Neuronal stem cell (in vitro differentiated cells): ENCODE measurements at regions not wholly inside any gene's neighbourhood (a gene's known extent, or its start where the extent isn't known, plus 50 kb on each side); places are given as distances from the start of the nearest gene placed in this dataset.

Source experiments
- DNase-seq: peaks from one replicate; pipeline ENCODE4 v3.0.0-alpha.2; 2013; ENCODE audit warnings: low spot score
- H2AFZ ChIP-seq: one replicate; pipeline ENCODE4 v1.6.1; 2013; ENCODE audit warnings: mild to moderate bottlenecking, low read length, inconsistent platforms
- H2AK5ac ChIP-seq: 2 replicates; pipeline ENCODE4 v1.6.1; 2013; ENCODE audit warnings: low read depth, mild to moderate bottlenecking, inconsistent platforms, low read length, moderate library complexity, mixed read lengths
- H2BK120ac ChIP-seq: 2 replicates; pipeline ENCODE4 v1.6.1; 2013; ENCODE audit warnings: low read depth, mild to moderate bottlenecking, inconsistent platforms, low read length, moderate library complexity, mixed read lengths
- H2BK12ac ChIP-seq: one replicate; pipeline ENCODE4 v1.6.1; 2013; ENCODE audit warnings: low read length, inconsistent platforms
- H2BK15ac ChIP-seq: 2 replicates; pipeline ENCODE4 v1.6.1; 2013; ENCODE audit warnings: mild to moderate bottlenecking, low read length, inconsistent platforms, mixed read lengths
- H2BK5ac ChIP-seq: one replicate; pipeline ENCODE4 v1.6.1; 2013; ENCODE audit warnings: inconsistent platforms, mild to moderate bottlenecking, low read length, moderate library complexity
- H3K14ac ChIP-seq: one replicate; pipeline ENCODE4 v1.6.1; 2013; ENCODE audit warnings: low read length, inconsistent platforms
- H3K18ac ChIP-seq: 2 replicates; pipeline ENCODE4 v1.6.1; 2013; ENCODE audit warnings: low read length, inconsistent platforms
- H3K23ac ChIP-seq: 2 replicates; pipeline ENCODE4 v1.6.1; 2013; ENCODE audit warnings: low read depth, mild to moderate bottlenecking, mixed read lengths, low read length, inconsistent platforms; ENCODE audit not compliant: poor library complexity
- H3K27ac ChIP-seq: replicated peaks from 3 replicates; pipeline ENCODE4 v1.5.1; 2013; ENCODE audit warnings: low read length, inconsistent platforms
- H3K27me3 ChIP-seq, 3 experiments: 2 replicates each; pipeline ENCODE4 v1.6.1; 2013; ENCODE audit warnings: low read length in 3 of 3, mild to moderate bottlenecking in 2 of 3, inconsistent platforms in 1 of 3, low read depth in 1 of 3, mixed read lengths in 1 of 3, moderate library complexity in 1 of 3; ENCODE audit not compliant: control insufficient read depth in 3 of 3, insufficient read depth in 3 of 3
- H3K36me3 ChIP-seq, 2 donors: replicated peaks in 1 of 2; 2 replicates each; pipeline ENCODE4 v1.6.1; 2013; ENCODE audit warnings: low read length in 2 of 2; ENCODE audit not compliant: control insufficient read depth in 2 of 2, insufficient read depth in 2 of 2
- H3K4ac ChIP-seq: 2 replicates; pipeline ENCODE4 v1.6.1; 2013; ENCODE audit warnings: inconsistent platforms, mild to moderate bottlenecking, low read length, moderate library complexity
- H3K4me1 ChIP-seq, 2 donors: 1 replicate in 1 of 2; 2 replicates in 1 of 2; pipeline ENCODE4 v1.6.1; 2013; ENCODE audit warnings: low read length in 2 of 2, low read depth in 1 of 2; ENCODE audit not compliant: control insufficient read depth in 2 of 2, insufficient read depth in 1 of 2
- H3K4me2 ChIP-seq: one replicate; pipeline ENCODE4 v1.6.1; 2013; ENCODE audit warnings: mild to moderate bottlenecking, low read length, inconsistent platforms; ENCODE audit not compliant: insufficient read depth, poor library complexity, severe bottlenecking
- H3K4me3 ChIP-seq, 2 donors: 2 replicates each; pipeline ENCODE4 v1.5.1; 2013; ENCODE audit warnings: low read length in 2 of 2, mild to moderate bottlenecking in 2 of 2, inconsistent platforms in 1 of 2, moderate library complexity in 1 of 2
- H3K79me1 ChIP-seq: one replicate; pipeline ENCODE4 v1.6.1; 2013; ENCODE audit warnings: low read depth, mild to moderate bottlenecking, inconsistent platforms, low read length, moderate library complexity
- H3K9ac ChIP-seq: one replicate; pipeline ENCODE4 v1.6.1; 2013; ENCODE audit warnings: mild to moderate bottlenecking, low read depth, low read length, inconsistent platforms; ENCODE audit not compliant: poor library complexity
- H3K9me3 ChIP-seq, 2 donors: replicated peaks in 1 of 2; 2 replicates each; pipeline versions ENCODE3 to v1.6.1; 2013; ENCODE audit warnings: low read length in 2 of 2, mild to moderate bottlenecking in 2 of 2, inconsistent platforms in 1 of 2, low read depth in 1 of 2, mixed read lengths in 1 of 2, moderate library complexity in 1 of 2; ENCODE audit not compliant: control insufficient read depth in 2 of 2, insufficient read depth in 1 of 2
- H4K8ac ChIP-seq: one replicate; pipeline ENCODE4 v1.6.1; 2013; ENCODE audit warnings: low read depth, mild to moderate bottlenecking, inconsistent platforms, low read length, moderate library complexity
- H4K91ac ChIP-seq: one replicate; pipeline ENCODE4 v1.6.1; 2013; ENCODE audit warnings: low read length, low read depth, mild to moderate bottlenecking, inconsistent platforms; ENCODE audit not compliant: poor library complexity
- WGBS, 2 donors: extraction: QIAGEN DNeasy Blood & Tissue Kit; methylation state at CpG; one replicate each; pipeline ENCODE4 v1.1.7; 2013; ENCODE audit warnings: missing lambda C conversion rate in 2 of 2, mixed read lengths in 1 of 2; ENCODE audit not compliant: insufficient read length in 2 of 2, insufficient replicate concordance in 1 of 2; ENCODE audit errors: extremely low coverage in 2 of 2; 5-methylcytosine and 5-hydroxymethylcytosine counted together

- H3K4me2 ChIP-seq: no peak overlapping the region
- no CpG with 5 or more reads among the region's 3 CpGs for WGBS, 2 donors
- H3K18ac ChIP-seq: no peak overlapping the region
- no peaks in the 10 kb centered on the region for H3K4me1 ChIP-seq
- no peak overlapping the region for H2BK5ac ChIP-seq
- H3K9me3 ChIP-seq: no peaks in the 10 kb centered on the region
- H2BK120ac ChIP-seq: no peak overlapping the region
- H4K8ac ChIP-seq: no peak overlapping the region
- H2AFZ ChIP-seq: no peak overlapping the region
- no peak overlapping the region for H2BK15ac ChIP-seq
- H3K4ac ChIP-seq: no peak overlapping the region
- no peak overlapping the region for H3K14ac ChIP-seq
- no peak overlapping the region for H3K9ac ChIP-seq
- H3K27me3 ChIP-seq: no peaks in the 10 kb centered on the region
- no peaks in the 10 kb centered on the region for H3K36me3 ChIP-seq
- H3K27ac ChIP-seq: no peak overlapping the region
- H3K23ac ChIP-seq: no peak overlapping the region
- no peak overlapping the region for H4K91ac ChIP-seq
- DNase-seq: no peak
- no peak overlapping the region for H3K4me3 ChIP-seq
- H3K79me1 ChIP-seq: no peaks in the 10 kb centered on the region
- H2AK5ac ChIP-seq: no peak overlapping the region
- H2BK12ac ChIP-seq: no peak overlapping the region
These were observed 132.8 kb downstream of the SOX9 start for GRCh38 chr17:72253597-72253996.

GRCh38 chr17:72254808-72255449 lies 134.1 kb downstream of the SOX9 start:
- Histone ChIP-seq H3K27ac (no peak overlapping the region), H3K14ac (no peak overlapping the region), H2BK12ac (no peak overlapping the region), H2BK15ac (no peak overlapping the region), H3K9ac (no peak overlapping the region), H3K4ac (no peak overlapping the region), H4K91ac (no peak overlapping the region), H3K23ac (no peak overlapping the region), H3K4me3 (no peak overlapping the region), H3K79me1 (no peaks in the 10 kb centered on the region), H4K8ac (no peak overlapping the region), H3K4me2 (no peak overlapping the region), H3K36me3 (no peaks in the 10 kb centered on the region), H2AK5ac (no peak overlapping the region), H3K4me1 (peaks cover 0 to 6% of the 10 kb centered on the region in 2 donors), H2BK120ac (no peak overlapping the region), H3K18ac (no peak overlapping the region), H2BK5ac (no peak overlapping the region), H2AFZ (no peak overlapping the region), H3K27me3 (no peaks in the 10 kb centered on the region), H3K9me3 (no peaks in the 10 kb centered on the region)
- WGBS, 2 donors: no CpG with 5 or more reads among the region's 4 CpGs
- DNase-seq: no peak

- H2BK5ac ChIP-seq: no peak overlapping the region
- no peaks in the 10 kb centered on the region for H3K36me3 ChIP-seq
- H3K9me3 ChIP-seq: no peaks in the 10 kb centered on the region
- H3K23ac ChIP-seq: no peak overlapping the region
- H2AK5ac ChIP-seq: no peak overlapping the region
- H2BK15ac ChIP-seq: no peak overlapping the region
- no peak overlapping the region for H4K8ac ChIP-seq
- H3K27ac ChIP-seq: no peak overlapping the region
- no peak overlapping the region for H3K4me2 ChIP-seq
- H3K18ac ChIP-seq: no peak overlapping the region
- no peak for DNase-seq
- no peak overlapping the region for H2AFZ ChIP-seq
- peaks cover 0 to 7% of the 10 kb centered on the region in 2 donors for H3K4me1 ChIP-seq
- H3K27me3 ChIP-seq: no peaks in the 10 kb centered on the region
- no peak overlapping the region for H3K9ac ChIP-seq
- no peak overlapping the region for H3K4ac ChIP-seq
- no peak overlapping the region for H2BK120ac ChIP-seq
- no CpG with 5 or more reads among the region's 3 CpGs for WGBS, 2 donors
- H3K4me3 ChIP-seq: no peak overlapping the region
- no peak overlapping the region for H4K91ac ChIP-seq
- no peak overlapping the region for H2BK12ac ChIP-seq
- H3K14ac ChIP-seq: no peak overlapping the region
- no peaks in the 10 kb centered on the region for H3K79me1 ChIP-seq
These were observed 134.7 kb downstream of the SOX9 start for GRCh38 chr17:72255481-72255880.

GRCh38 chr17:72258711-72259110 lies 137.9 kb downstream of the SOX9 start:
- Histone ChIP-seq H3K9ac (no peak overlapping the region), H3K9me3 (no peaks in the 10 kb centered on the region), H3K23ac (no peak overlapping the region), H2BK5ac (no peak overlapping the region), H3K27me3 (no peaks in the 10 kb centered on the region), H3K79me1 (no peaks in the 10 kb centered on the region), H2BK15ac (no peak overlapping the region), H3K27ac (no peak overlapping the region), H3K14ac (no peak overlapping the region), H3K4me2 (no peak overlapping the region), H3K4me3 (no peak overlapping the region), H2AFZ (no peak overlapping the region), H3K18ac (no peak overlapping the region), H4K8ac (no peak overlapping the region), H3K4ac (no peak overlapping the region), H3K36me3 (no peaks in the 10 kb centered on the region), H4K91ac (no peak overlapping the region), H2BK120ac (no peak overlapping the region), H3K4me1 (peaks cover 0 to 7% of the 10 kb centered on the region in 2 donors), H2AK5ac (no peak overlapping the region), H2BK12ac (no peak overlapping the region)
- no CpG with 5 or more reads among the region's 3 CpGs for WGBS, 2 donors
- no peak for DNase-seq
